Amniotic epithelial cell (primary cell): ENCODE measurements at regions not wholly inside any gene's neighbourhood (a gene's known extent, or its start where the extent isn't known, plus 50 kb on each side); places are given as distances from the start of the nearest gene placed in this dataset.
"Not testable (repeated sequence)": the region's sequence is repeated elsewhere in the genome, so short reads cannot be mapped to it uniquely, and the experiment has no call there.

Experiments used
- DNase-seq: peaks from one replicate; pipeline ENCODE4 v3.0.0-alpha.2; 2010; ENCODE audit warnings: low read depth

DNA sequence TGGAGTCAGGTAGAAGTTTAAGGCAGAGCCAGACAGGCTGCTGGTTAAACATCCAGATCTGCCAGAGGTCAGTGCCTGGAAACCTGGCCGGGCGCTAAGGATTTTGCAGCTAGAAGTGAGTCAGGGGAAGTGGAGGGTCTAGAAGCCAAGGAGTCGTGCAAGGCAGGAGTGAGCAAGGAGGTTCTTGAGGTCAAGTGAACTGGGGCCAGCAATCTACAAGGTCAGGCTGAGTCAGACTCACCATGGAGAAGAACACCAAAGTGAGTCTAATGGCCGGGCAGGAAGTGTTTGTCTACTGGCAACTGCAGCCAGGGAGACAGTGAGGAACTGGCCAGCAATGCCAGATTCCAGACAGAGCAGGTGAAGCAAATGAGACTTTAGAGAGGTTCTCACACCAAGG lies 628.2 kb downstream of the ETNK1 start:
- DNase-seq: no peak

DNA sequence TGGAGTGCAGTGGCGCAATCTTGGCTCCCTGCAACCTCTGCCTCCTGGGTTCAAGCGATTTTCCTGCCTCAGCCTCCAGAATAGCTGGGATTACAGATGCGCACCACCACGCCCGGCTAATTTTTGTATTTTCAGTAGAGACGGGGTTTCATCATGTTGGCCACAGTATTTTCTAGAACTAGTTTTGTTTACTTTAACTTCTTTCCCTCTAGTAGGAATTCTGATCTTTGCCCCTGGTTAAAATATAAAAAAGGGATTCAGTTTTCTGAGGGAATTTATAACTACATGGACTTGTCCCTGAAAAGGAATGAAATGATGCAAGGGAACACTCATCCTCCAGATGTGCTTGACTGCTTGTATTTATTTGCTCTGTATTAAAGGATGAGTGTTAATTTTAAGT lies 628.9 kb downstream of the ETNK1 start:
- not testable (repeated sequence) for DNase-seq

DNA sequence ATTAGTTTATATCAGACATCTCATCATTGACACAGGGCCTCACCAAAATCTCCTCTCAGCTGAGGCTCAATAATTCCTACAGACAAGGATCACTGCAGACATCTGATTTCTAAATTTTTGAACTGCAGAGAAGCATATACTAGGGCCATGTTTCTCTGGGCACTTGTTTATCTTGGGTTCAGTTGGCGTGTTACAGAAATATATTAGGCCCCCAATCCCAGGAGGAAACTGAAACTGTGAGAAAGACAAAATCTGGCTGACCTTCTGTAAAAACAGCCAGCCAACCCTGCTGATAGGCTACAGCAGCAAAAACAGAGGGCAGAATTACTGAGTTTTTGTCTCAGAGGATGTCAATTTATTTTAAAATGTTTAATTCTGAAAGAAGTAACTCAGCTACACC lies 634.6 kb downstream of the ETNK1 start:
- DNase-seq: no peak

DNA sequence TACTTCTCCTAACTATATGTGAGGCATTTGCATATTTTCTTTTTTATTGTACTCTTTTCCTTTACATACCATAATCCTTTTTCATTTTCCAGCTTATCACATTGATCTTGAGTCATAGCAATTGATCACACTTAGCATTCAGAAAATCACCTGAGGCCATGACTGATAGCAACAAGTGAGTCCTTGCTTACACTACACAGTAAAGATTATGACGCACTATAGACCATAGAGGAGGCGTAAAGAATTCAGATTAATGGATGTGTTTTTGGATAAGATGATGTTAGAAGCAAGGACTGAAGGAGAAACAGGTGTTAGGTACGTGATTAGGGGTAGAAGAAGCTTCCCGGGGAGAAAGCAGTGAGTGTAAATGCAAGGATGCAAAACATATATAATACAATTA lies 637.7 kb downstream of the ETNK1 start:
- DNase-seq: no peak

DNA sequence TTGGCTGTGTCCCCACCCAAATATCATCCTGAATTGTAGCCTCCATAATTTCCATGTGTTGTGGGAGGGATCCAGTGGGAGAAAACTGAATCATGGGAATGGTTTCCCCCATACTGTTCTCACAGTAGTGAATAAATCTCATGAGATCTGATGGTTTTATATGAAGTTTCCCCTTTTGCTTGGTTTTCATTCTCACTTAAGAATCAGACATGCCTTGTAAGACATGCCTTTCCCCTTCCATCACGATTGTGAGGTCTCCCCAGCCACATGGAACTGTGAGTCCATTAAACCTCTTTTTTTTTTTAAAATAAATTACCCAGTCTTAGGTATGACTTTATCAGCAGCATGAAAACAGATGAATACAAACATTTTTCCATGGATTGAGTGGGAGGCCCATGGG lies 652.9 kb downstream of the ETNK1 start:
- DNase-seq: no peak

DNA sequence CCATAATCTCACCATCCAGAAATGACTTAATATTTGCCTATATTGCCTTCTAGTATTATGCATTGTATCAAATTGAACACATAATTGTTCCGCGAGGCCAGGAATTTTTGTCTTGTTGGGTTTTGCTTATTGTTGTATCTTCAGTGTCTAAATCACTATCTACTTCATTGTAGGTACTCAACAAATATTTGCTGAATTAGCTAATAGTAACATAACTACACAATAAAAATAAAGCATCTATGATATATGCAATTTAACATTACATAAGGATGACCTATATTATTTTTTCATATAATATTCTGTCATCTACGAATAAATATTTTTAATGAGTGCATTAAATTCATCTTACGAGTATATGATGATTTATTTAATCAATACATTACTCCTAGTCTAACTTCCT lies 656.3 kb downstream of the ETNK1 start:
- DNase-seq: no peak

DNA sequence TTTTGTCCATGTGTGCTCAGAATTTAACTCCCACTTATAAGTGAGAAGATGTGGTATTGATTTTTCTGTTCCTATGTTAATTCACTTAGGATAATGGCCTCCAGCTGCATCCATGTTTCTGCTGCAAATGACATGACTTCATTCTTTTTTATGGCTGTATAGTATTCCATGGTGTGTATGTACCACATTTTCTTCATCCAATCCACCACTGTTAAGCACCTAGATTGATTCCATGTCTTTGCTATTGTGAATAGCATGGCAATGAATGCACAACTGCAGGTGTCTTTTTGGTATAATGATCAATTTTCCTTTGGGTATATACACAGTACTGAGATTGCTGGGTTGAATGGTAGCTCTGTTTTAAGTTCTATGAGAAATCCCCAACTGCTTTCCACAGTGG lies 657.7 kb downstream of the ETNK1 start:
- no peak for DNase-seq

DNA sequence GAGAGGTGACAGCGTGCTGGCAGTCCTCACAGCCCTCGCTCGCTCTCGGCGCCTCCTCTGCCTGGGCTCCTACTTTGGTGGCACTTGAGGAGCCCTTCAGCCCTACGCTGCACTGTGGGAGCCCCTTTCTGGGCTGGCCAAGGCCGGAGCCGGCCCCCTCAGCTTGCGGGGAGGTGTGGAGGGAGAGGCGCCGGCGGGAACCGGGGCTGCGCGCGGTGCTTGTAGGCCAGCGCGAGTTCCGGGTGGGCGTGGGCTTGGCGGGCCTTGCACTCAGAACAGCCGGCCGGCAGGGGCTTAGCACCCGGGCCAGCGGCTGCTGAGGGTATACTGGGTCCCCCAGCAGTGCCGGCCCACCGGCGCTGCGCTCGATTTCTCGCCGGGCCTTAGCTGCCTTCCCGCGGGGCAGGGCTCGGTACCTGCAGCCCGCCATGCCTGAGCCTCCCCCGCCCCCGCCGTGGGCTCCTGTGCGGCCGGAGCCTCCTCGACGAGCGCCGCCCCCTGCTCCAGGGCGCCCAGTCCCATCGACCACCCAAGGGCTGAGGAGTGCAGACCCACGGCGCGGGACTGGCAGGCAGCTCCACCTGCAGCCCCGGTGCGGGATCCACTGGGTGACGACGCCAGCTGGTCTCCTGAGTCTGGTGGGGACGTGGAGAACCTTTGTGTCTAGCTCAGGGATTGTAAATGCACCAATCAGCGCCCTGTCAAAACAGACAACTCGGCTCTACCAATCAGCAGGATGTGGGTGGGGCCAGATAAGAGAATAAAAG lies 661.0 kb downstream of the ETNK1 start:
- DNase-seq: not testable (repeated sequence)

DNA sequence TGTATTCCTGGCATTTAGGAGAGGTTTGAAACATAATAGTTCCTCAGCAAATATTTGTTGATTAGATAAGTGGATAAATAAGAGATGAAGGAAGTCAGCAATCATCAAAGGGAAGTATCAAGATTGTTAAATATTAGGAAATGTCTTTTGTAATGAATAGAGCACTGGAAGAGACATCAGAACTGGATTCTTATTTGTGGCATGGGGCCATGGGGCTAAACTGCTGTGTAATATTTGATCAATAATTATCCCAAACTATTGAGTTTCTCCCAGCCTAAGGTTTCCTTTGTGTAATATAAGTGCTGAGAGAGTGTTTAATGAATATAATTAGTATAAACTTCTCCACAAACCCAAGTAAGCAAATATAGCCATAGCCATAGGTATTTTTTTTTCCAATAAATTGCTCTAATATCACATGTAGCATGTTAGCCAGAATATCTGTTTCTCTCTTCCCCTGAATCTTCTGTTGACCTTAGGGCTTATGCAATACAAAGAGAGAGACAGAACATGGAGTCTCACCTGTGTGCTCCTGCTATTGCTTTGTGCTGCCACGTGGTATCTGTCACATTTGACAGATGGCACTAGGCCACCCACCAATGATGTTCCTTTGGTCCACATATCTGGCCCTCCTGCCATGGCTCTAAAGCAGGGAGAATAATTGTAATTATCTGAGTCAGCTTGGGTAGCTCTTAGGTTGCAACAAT lies 658.7 kb downstream of the SOX5 start:
- no peak for DNase-seq

DNA sequence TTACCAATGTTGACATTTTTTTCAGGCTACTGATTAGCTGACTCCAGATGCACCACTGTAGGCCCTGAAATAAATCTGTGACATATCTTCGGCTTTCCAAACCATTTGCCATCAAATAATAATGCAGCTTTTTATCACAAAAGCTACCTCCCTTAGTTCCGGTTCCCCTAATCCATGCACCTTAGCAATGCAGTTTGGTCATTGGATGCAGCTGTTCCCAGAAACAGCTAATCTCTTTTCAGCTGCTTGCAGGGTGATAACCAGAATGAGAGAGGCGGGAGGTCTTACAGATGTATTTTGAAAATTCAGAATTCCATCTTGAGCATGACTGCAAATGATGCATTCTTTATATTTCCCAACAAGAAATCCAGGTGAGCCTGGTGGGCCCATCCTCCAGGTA lies 646.2 kb downstream of the SOX5 start:
- no peak for DNase-seq

DNA sequence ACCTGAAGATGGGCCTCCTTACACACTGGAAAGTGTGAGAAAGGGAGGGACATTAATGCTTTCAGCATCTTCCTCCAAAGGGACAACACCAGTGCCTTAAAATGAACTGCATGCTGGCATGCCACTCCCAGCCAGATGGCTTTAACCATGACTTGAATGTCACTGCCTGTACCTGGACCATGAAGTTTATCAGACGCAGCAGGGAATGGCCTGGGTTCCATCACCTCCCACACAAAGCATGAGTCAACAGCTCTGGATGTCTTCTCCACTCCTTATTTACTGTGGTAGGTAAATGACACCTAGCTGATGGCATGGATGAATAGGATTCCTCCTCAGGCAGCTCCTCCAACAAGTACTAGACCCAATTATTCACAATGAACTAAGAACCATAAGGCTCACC lies 645.6 kb downstream of the SOX5 start:
- no peak for DNase-seq

DNA sequence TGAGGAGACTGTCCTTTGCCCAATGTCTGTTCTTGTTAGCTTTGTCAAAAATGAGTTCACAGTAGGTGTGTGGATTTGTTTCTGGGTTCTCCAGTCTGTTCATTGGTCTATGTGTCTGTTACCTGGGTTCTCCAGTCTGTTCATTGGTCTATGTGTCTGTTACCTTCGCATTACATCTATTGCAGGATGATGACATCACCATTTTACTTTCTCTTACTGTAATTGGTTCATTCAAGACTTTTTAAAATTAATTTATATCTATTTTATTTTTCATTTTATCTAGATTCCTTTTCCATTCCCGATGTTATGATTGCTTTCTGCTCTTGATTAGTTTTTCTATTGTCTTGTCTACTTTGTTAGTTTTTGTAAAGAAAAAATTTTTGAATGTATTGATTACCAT lies 615.5 kb downstream of the SOX5 start:
- DNase-seq: no peak

DNA sequence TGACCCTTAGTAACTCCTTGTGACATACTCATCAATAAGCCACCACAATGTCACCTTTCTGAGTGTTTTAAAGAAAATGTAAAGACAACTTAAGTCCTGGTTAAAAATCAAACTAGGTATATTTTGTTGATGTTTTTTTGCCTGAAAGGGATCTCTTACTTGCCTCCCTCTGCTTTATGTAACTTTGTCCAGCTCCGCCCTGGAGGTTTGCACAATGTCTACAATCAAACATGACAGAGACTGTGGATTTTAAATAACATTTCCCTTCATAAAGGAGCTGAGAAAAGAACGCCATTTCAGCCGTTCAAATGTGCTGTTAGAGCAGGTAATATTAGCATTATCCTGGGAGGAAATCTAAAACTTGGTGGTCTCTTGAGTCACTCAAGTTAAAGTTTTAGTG lies 613.9 kb downstream of the SOX5 start:
- no peak for DNase-seq

DNA sequence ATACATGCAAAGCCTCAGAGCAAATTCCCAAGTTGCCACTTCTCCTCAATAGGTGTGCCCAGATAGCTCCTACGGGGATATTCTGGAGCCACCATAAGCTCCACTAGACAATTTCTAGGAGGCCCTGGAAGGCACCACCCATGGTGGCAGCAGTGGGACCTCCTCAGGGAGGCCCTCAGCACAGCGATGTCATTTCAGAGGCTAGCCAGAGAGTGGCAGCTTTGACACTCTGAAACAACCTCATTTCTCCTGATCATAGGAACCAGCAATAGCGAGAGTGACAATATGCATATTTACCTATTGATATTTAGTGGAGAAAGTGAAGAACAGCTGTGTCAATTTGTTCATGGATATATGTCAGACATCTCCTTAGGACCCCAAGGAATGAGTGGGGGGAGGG lies 612.3 kb downstream of the SOX5 start:
- DNase-seq: no peak

DNA sequence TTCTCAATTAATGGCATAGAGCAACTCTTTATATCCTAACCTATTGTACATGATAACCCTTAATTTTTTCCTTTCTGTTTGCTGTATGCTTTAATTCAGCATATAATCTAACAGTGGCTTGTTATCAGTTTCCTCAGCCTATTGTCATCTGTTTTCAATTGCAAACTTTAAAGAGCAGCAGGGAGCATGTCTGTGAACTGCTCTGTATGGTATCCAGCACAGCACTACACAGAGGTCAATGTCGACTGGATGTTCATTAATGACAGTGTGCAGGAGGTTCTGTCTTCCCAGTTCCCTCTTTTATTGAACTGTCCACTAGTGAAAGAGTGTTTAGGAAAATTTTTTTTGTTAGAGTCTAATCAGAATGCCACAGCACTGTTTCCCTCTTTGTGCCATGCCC lies 609.1 kb downstream of the SOX5 start:
- no peak for DNase-seq

DNA sequence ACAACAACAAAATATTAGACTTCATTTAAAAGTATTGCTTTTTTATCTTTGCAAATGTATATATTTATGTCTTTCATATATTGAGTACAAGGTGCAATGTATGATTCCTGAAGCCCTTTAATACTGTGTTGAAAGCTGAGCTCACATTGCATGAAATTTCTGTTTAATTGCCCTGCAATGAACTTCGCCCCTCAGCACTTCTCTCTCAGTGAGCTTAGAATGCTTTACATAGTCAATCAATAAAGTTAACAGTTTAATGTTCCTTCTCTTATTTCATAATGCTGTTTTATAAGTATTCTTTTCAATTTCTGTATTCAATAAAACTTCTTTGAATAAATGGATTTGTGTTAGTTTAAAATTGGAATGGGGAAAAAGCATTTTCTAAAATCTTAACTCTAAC lies 607.1 kb downstream of the SOX5 start:
- no peak for DNase-seq

DNA sequence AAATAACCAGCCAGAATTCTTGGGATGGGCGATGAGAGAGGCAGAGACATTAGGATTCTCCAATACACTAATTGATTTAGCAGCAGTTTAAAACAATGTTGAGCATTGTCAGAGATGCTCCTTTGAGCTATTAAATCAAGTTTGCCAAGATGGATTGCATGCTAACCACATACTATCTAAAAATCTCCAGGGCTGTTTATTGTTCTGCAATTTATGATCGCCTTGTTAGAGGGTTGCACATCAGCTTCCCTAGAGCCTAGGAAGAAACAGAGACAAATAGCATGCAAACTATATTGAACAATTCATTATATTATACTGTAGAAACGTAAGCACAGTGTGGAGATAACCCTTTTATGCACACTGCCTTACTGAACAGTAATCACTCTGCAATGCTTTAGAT lies 599.9 kb downstream of the SOX5 start:
- DNase-seq: no peak

DNA sequence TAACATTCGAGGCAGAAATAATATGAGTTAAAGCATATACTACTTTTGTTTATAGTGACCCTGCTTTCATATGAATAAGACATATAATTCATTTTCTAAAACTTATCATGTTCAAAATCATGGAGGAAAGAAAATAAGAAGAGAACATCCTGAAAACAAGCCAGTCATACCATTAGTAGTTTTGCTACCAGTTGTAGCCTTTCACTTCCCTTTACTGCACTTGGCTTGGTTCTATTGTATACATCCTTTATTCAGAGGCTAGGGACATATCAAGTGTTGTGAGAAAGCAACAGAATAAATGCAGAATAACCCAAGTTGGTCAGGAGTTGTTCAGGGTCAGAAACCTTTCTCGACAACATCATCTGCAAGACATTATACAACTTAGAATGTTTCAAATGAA lies 598.7 kb downstream of the SOX5 start:
- DNase-seq: no peak

DNA sequence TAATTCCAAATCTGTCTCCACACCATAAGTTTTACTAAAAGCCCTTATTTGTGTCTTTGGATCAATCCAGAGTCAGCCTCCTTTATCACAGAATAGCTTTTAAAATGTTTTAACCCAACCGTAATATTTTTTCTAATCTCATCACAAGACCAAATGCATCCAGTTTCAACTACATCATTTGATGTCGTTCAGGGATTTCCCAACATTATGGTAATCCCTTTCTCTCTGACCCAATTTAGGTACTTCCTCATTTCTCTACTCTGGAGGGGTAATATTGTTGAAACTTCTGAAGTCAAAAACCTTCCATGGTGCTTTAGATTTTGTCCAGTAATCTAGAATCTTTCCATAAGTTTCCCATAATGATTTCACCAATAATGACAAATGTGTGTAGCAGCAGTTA lies 596.8 kb downstream of the SOX5 start:
- DNase-seq: no peak

DNA sequence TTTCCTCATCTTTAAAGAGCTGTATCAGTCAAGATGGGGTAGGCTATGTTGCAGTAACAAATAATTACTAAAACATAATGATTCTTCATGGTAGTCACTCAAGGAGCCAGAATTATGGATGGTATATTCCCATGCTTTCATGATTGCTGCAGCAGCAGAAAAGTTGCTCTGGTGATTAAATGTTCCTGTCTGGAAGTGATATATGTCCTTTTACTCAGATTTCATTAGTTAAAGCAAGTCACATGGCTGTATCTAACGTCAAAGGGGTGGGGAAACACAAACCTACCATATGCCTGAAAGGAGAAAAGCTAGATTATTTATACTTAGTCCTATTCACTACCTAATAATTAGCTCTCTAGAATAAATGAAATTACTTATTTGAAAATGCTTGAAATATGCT lies 594.7 kb downstream of the SOX5 start:
- DNase-seq: no peak

DNA sequence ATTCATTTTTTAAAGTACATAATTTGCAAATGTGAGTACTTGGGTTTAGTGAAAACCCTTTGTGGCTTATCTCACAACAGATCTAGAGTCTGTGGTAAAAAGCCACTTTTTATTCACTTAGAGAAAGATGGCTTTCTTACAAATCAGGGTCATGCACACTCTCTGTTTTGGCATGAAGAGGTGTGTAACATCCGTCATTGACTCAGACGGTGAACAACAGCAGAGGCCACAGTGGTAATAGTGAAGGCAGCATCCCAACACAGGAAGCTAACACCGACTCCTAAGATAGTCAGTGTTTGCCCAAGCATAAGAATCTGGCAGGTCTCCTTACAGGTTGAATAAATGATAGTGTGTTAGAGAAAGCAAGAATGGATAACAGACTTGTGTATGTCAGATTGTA lies 593.0 kb downstream of the SOX5 start:
- no peak for DNase-seq

DNA sequence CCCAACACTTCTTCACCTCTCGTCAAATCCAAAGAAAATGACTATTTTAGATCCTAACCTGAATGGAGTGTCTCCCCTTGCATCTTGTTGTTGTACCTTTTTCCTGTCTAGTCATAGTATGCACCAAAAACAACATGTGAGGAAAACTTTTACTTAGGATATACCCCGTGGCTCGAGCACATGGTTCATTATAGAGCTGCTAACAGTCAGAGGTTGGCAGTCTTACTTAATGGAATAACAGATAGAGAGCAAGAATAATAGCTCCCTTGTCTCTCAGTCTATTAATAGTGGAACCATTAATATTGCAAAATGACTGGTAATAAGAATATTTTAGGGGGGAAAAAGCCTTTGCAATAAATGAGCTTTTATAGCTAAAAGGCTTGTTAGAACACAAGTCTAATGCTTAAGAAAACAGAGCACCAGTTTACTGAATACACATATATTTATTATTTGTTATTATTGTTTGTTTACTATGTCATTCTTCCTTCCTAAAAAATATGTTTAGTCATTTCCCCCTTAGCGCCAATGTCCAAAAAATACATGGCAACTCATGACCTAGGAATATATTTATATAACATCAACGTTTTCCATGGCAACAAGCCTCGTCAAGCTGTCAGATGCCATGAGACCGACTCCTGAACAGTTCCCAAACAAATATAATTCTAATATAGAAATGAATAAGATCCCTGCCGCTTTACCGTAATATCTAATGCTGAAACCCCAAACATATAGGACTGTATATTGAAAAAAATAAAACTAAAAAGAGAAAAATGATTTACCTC lies 592.4 kb downstream of the SOX5 start:
- no peak for DNase-seq
